ENCODE measurements at regions not wholly inside any gene's neighbourhood (a gene's known extent, or its start where the extent isn't known, plus 50 kb on each side); places are given as distances from the start of the nearest gene placed in this dataset.

- TF ChIP-seq ZNF514 (tag by site-specific recombination; IDR thresholded peaks at IDR 0.05) (no peak), ZNF37A (tag by site-specific recombination; IDR thresholded peaks at IDR 0.05) (no peak), CTCF (tag by site-specific recombination; IDR thresholded peaks at IDR 0.05) (no peak), ZNF404 (tag by site-specific recombination; IDR thresholded peaks at IDR 0.05) (no peak), ZNF416 (tag by site-specific recombination; IDR thresholded peaks at IDR 0.05) (no peak), KLF8 (tag by site-specific recombination; IDR thresholded peaks at IDR 0.05) (no peak), ZNF701 (tag by site-specific recombination; IDR thresholded peaks at IDR 0.05) (no peak), ZBTB48 (tag by site-specific recombination; IDR thresholded peaks at IDR 0.05) (no peak), ZNF350 (tag by site-specific recombination; IDR thresholded peaks at IDR 0.05) (no peak), ZBTB49 (tag by site-specific recombination; IDR thresholded peaks at IDR 0.05; ENCODE audit: low read depth) (no peak), ZNF660 (tag by site-specific recombination; IDR thresholded peaks at IDR 0.05) (no peak)
Measured at GRCh38 chr2:145102706-145103105, 582.8 kb upstream of the ZEB2 start.

All from HEK293 (cell line).